ENCODE measurements at regions not wholly inside any gene's neighbourhood (a gene's known extent, or its start where the extent isn't known, plus 50 kb on each side); places are given as distances from the start of the nearest gene placed in this dataset.

DNA sequence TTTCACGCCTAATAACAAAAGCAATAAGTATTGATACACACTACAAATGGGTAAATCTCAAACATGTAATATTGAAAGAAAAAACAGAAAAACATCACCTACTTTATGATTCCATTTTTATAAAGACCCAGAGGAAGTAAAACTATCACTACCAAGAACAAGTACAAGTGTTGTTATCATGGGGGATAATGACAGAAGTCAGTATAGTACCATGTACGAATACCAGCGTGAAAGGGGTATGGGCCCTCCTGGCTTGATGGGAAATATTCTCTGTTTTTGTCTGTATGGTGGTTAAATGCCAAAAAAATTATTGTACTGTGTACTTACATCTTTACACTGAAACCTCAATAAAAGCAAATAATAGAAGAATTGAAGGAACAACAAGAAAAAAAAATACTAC lies 665.7 kb downstream of the TMEM182 start:
- TF ChIP-seq POLR2AphosphoS5 (IDR thresholded peaks at IDR 0.05) (no peak), POLR2A (IDR thresholded peaks at IDR 0.05) (no peak)
- TF ChIP-seq, protein P1, sequence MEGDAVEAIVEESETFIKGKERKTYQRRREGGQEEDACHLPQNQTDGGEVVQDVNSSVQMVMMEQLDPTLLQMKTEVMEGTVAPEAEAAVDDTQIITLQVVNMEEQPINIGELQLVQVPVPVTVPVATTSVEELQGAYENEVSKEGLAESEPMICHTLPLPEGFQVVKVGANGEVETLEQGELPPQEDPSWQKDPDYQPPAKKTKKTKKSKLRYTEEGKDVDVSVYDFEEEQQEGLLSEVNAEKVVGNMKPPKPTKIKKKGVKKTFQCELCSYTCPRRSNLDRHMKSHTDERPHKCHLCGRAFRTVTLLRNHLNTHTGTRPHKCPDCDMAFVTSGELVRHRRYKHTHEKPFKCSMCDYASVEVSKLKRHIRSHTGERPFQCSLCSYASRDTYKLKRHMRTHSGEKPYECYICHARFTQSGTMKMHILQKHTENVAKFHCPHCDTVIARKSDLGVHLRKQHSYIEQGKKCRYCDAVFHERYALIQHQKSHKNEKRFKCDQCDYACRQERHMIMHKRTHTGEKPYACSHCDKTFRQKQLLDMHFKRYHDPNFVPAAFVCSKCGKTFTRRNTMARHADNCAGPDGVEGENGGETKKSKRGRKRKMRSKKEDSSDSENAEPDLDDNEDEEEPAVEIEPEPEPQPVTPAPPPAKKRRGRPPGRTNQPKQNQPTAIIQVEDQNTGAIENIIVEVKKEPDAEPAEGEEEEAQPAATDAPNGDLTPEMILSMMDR (IDR thresholded peaks at IDR 0.05) = no peak
- Histone ChIP-seq H3K36me3 (no peaks in the 10 kb centered on the region), H3K9me3 (peaks cover 0 to 5% of the 10 kb centered on the region in 2 donors), H3K4me1 (no peaks in the 10 kb centered on the region), H3K27ac (no peak overlapping the region), H3K27me3 (no peaks in the 10 kb centered on the region), H3K4me3 (no peak overlapping the region)
- intact Hi-C loops (cut with DNase I; ENCODE audit: low total_unique reads) = no loop called here
- DNase-seq (ENCODE audit: low spot score in 2 of 2) = no peak

DNA sequence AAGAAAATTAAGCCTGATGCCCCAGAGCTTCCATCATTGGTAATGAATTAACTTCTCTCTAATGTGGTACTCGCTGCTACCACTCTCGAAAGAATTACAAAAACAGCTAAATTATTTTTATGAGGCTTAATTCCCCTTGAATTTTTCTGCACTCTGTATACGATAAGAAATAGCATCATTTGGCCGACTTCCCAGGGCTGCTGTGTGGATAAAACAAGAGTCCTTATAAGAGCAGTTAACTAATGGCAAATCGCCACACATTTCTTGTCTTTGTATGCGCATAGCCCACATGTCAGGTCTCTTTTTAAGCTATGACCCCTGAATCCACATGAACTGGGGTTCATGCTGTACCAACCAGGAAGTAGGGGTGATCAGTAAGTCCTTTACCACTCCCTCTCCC lies 668.4 kb downstream of the TMEM182 start:
- no peak overlapping the region for H3K4me3 ChIP-seq
- H3K36me3 ChIP-seq = no peaks in the 10 kb centered on the region
- TF ChIP-seq POLR2A (IDR thresholded peaks at IDR 0.05) (no peak), POLR2AphosphoS5 (IDR thresholded peaks at IDR 0.05) (no peak)
- TF ChIP-seq, protein P1 (IDR thresholded peaks at IDR 0.05) = no peak
- H3K27me3 ChIP-seq = no peaks in the 10 kb centered on the region
- H3K9me3 ChIP-seq = peaks cover 0 to 5% of the 10 kb centered on the region in 2 donors
- H3K27ac ChIP-seq = no peak overlapping the region
- DNase-seq (ENCODE audit: low spot score in 2 of 2) = no peak
- intact Hi-C loops (cut with DNase I; ENCODE audit: low total_unique reads) = no loop called here
- no peaks in the 10 kb centered on the region for H3K4me1 ChIP-seq

DNA sequence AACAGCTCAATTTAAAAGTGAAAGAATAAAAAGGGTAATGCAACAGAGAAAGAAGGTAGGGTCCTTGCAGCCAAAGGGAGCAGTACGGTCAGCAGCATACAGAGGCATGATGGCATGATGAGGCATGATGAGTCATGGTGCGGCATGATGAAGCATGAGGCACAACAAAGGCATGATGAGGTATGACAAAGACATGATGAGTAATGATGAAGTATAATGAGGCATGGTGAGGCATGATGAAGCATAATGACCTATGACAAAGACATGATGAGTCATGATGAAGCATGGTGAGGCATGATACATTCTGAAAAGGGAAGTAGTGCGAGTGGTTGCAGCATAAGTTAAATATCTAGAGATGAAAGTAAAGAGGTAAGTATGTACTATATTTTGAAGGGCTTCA lies 673.2 kb downstream of the TMEM182 start:
- H3K9me3 ChIP-seq = no peaks in the 10 kb centered on the region
- H3K27ac ChIP-seq = no peak overlapping the region
- no peaks in the 10 kb centered on the region for H3K4me1 ChIP-seq
- intact Hi-C loops (cut with DNase I; ENCODE audit: low total_unique reads) = no loop called here
- H3K36me3 ChIP-seq = no peaks in the 10 kb centered on the region
- no peak for DNase-seq (ENCODE audit: low spot score in 2 of 2)
- H3K4me3 ChIP-seq = no peak overlapping the region
- no peaks in the 10 kb centered on the region for H3K27me3 ChIP-seq
- TF ChIP-seq POLR2AphosphoS5 (IDR thresholded peaks at IDR 0.05) (no peak), POLR2A (IDR thresholded peaks at IDR 0.05) (no peak)
- TF ChIP-seq, protein P1 (IDR thresholded peaks at IDR 0.05) = no peak

DNA sequence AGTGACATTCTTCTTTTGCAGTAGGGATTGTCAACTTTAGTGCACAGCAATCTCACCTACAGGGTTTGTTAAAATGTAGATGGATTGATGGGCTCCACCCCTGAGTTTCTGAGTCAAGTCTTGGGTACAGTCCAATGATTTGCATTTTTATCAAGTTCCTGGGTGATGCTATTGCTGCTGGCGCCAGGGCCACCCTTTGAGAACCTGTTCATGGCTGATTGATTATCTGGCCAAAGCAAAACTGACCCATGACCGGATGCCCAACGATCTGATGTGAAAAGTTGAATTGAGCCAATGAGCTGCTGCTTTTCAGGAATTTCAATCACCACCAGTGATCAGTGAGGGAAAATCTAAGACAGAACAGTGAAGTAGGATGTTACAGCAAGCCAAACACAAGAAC lies 675.3 kb downstream of the TMEM182 start:
- H3K36me3 ChIP-seq = no peaks in the 10 kb centered on the region
- no peaks in the 10 kb centered on the region for H3K27me3 ChIP-seq
- intact Hi-C loops (cut with DNase I; ENCODE audit: low total_unique reads) = no loop called here
- H3K9me3 ChIP-seq = no peaks in the 10 kb centered on the region
- H3K27ac ChIP-seq = no peak overlapping the region
- TF ChIP-seq POLR2A (IDR thresholded peaks at IDR 0.05) = no peak
- TF ChIP-seq, protein P1 (IDR thresholded peaks at IDR 0.05) = no peak
- TF ChIP-seq POLR2AphosphoS5 (IDR thresholded peaks at IDR 0.05) = no peak
- no peak overlapping the region for H3K4me3 ChIP-seq
- no peak for DNase-seq (ENCODE audit: low spot score in 2 of 2)
- no peaks in the 10 kb centered on the region for H3K4me1 ChIP-seq

DNA sequence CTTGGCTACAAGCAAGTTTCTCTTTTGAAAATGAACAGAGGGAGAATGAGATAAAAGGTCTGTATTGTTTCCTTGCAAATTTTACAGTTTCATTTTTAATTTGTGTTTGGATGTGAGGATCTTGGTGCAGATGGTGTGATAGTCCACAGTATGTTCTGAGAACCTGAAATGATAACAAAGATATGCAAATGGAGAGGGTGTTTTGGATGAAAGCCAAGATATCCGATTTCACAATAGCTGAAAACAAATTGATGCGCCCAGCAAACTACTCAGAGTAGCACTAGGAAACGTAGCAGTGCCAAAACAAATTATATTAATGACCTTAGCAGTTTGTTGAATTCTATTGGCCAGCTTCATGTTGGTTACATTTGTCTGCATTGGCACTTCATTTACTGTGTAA lies 683.5 kb downstream of the TMEM182 start:
- no peaks in the 10 kb centered on the region for H3K4me1 ChIP-seq
- DNase-seq (ENCODE audit: low spot score in 2 of 2) = no peak
- intact Hi-C loops (cut with DNase I; ENCODE audit: low total_unique reads) = no loop called here
- H3K27me3 ChIP-seq = no peaks in the 10 kb centered on the region
- H3K27ac ChIP-seq = no peak overlapping the region
- H3K4me3 ChIP-seq = no peak overlapping the region
- no peaks in the 10 kb centered on the region for H3K36me3 ChIP-seq
- no peaks in the 10 kb centered on the region for H3K9me3 ChIP-seq
- TF ChIP-seq POLR2A (IDR thresholded peaks at IDR 0.05) = no peak
- no peak for TF ChIP-seq POLR2AphosphoS5 (IDR thresholded peaks at IDR 0.05)
- TF ChIP-seq, protein P1 (IDR thresholded peaks at IDR 0.05) = no peak
